ENCODE measurements at regions not wholly inside any gene's neighbourhood (a gene's known extent, or its start where the extent isn't known, plus 50 kb on each side); places are given as distances from the start of the nearest gene placed in this dataset.

DNA sequence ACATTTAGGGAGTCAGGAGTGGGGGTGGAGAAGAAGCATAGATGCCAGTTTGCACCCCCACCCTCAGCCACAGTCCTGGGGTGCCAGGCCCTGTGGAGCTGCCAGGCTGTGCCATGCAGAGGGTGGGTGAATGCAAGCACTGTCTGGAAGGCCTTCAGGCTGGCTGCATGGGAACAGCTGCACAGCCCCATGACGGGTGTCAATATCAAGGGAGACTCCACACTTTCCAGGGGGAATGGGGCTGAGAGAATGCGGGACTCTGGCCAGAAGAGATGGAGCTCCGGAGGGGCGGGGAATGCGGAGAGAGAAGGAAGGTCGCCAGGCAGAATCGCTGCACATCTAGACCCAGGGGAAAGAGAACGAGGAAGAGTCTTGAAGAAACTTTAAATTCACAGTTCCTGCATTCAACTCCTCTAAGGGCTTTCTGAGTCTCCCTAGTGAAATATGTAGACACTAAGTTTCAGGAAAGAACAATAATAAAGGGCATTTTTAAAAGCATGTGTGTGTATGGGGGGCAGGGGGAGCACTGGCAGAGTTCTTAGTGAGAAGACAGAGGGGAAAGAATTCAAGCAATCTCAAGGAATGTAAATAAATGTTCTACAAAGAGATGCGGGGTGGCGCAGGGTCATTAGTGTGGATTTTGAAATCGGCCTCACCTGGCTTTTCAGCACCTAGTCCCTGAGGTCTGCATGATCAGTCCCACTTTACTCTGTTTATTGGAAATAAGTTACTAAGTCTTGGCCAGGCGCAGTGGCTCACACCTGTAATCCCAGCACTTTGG lies 59.1 kb downstream of the BOD1 start:
- Mint-ChIP-seq H3K27me3 (peaks cover 4% of the 10 kb centered on the region), H3K9me3 (peaks cover 17% of the 10 kb centered on the region), H3K36me3 (peaks cover 2% of the 10 kb centered on the region), H3K4me1 (no peaks in the 10 kb centered on the region), H3K27ac (no peak overlapping the region), H3K4me3 (no peak overlapping the region)
- no peak for DNase-seq
- ATAC-seq (ENCODE audit: low read depth), result no peak
- POLR2A ChIA-PET, result no interaction called here

DNA sequence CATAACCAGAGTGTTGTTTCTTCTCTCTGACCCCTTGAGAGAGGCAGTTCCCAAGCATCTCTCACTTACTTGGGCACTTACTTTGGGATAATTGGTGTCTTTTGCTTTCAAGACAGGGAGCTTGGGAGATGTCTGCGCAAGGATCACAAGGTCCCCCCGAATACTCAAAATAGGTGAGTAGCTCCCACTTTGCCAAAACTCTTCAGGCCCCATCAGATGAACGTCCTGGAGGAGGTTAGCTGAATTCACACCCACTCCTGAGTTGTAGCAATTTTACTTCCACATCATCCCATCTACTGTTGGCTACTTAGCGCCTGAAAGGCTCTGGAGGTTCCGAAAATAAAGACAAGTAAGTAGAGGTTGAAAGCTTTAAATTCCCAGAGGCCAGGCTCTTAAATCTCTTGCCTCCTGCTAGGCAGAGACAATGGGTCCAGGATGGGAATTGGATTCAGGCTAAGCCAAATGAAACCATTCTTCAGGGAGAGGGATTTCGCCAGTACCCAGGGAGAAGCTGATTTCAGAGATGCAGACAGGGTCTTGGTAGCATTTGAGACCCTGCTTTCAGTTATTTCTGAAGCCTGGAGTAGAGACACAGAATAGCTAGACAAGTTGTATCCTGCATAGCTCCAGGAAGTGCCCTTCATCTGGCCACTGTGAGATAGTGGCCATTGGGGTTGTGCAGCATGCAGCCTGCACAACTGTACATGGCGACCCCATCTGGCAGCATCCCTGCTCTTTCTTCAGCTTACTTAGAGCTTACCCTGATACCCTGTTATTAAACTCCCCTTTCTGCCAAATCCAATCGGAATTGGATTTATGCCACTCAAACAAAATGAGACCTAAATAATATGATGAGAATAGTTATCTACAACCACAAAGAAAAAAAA lies 60.1 kb downstream of the BOD1 start:
- POLR2A ChIA-PET, result no interaction called here
- H3K27ac Mint-ChIP-seq, result no peak overlapping the region
- H3K36me3 Mint-ChIP-seq, result peaks cover 2% of the 10 kb centered on the region
- H3K27me3 Mint-ChIP-seq, result peaks cover 2% of the 10 kb centered on the region
- no peak for DNase-seq
- no peak overlapping the region for H3K4me3 Mint-ChIP-seq
- ATAC-seq (ENCODE audit: low read depth), result no peak
- no peaks in the 10 kb centered on the region for H3K4me1 Mint-ChIP-seq
- peaks cover 15% of the 10 kb centered on the region for H3K9me3 Mint-ChIP-seq

- POLR2A ChIA-PET, result no interaction called here
- H3K9me3 Mint-ChIP-seq, result peaks cover 9% of the 10 kb centered on the region
- no peak overlapping the region for H3K4me3 Mint-ChIP-seq
- no peaks in the 10 kb centered on the region for H3K4me1 Mint-ChIP-seq
- H3K27ac Mint-ChIP-seq, result no peak overlapping the region
- ATAC-seq (ENCODE audit: low read depth), result no peak
- H3K36me3 Mint-ChIP-seq, result peaks cover 2% of the 10 kb centered on the region
- peaks cover 2% of the 10 kb centered on the region for H3K27me3 Mint-ChIP-seq
- no peak for DNase-seq
Measured at GRCh38 chr5:173554989-173555705, 61.3 kb downstream of the BOD1 start.

GRCh38 chr5:173554038-173554955 lies 62.2 kb downstream of the BOD1 start:
- H3K36me3 Mint-ChIP-seq, result no peaks in the 10 kb centered on the region
- DNase-seq (no peak), ATAC-seq (ENCODE audit: low read depth) (no peak)
- H3K4me1 Mint-ChIP-seq, result no peaks in the 10 kb centered on the region
- no peak overlapping the region for H3K4me3 Mint-ChIP-seq
- H3K27ac Mint-ChIP-seq, result no peak overlapping the region
- H3K27me3 Mint-ChIP-seq, result peaks cover 2% of the 10 kb centered on the region
- peaks cover 3% of the 10 kb centered on the region for H3K9me3 Mint-ChIP-seq
- POLR2A ChIA-PET, result no interaction called here

- no peak for ATAC-seq (ENCODE audit: low read depth)
- no peak overlapping the region for H3K27ac Mint-ChIP-seq
- no peaks in the 10 kb centered on the region for H3K9me3 Mint-ChIP-seq
- no peaks in the 10 kb centered on the region for H3K36me3 Mint-ChIP-seq
- no peaks in the 10 kb centered on the region for H3K4me1 Mint-ChIP-seq
- no peak overlapping the region for H3K4me3 Mint-ChIP-seq
- no peak for DNase-seq
- peaks cover 2% of the 10 kb centered on the region for H3K27me3 Mint-ChIP-seq
- POLR2A ChIA-PET, result no interaction called here
Measured at GRCh38 chr5:173550641-173551040, 65.8 kb downstream of the BOD1 start.

DNA sequence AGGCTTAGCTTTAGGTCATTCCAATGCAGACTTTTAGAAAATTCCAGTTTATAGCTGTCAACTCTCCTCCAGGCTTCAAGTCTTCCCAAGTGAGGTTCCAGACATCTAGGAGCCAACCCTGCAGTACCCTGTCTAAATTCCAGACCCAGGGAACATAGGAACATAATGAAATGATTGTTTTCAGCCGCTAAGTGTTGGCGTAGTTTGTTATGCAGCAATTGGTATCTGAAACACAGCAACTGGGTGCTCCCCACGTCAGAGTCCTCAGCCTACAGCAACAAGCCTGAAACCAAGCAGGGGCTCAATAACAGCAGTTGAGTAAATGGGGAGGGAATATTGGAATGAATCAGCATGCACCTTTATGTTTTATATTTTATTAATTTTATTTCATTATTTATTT lies 66.8 kb downstream of the BOD1 start:
- Mint-ChIP-seq H3K9me3 (no peaks in the 10 kb centered on the region), H3K4me3 (no peak overlapping the region), H3K36me3 (no peaks in the 10 kb centered on the region), H3K27me3 (peaks cover 2% of the 10 kb centered on the region), H3K27ac (no peak overlapping the region), H3K4me1 (no peaks in the 10 kb centered on the region)
- POLR2A ChIA-PET, result no interaction called here
- no peak for ATAC-seq (ENCODE audit: low read depth)
- DNase-seq, result no peak

- DNase-seq (no peak), ATAC-seq (ENCODE audit: low read depth) (no peak)
- no peaks in the 10 kb centered on the region for H3K4me1 Mint-ChIP-seq
- POLR2A ChIA-PET, result no interaction called here
- no peaks in the 10 kb centered on the region for H3K36me3 Mint-ChIP-seq
- H3K27ac Mint-ChIP-seq, result no peak overlapping the region
- no peaks in the 10 kb centered on the region for H3K9me3 Mint-ChIP-seq
- peaks cover 2% of the 10 kb centered on the region for H3K27me3 Mint-ChIP-seq
- no peak overlapping the region for H3K4me3 Mint-ChIP-seq
Measured at GRCh38 chr5:173547579-173547978, 68.9 kb downstream of the BOD1 start.

DNA sequence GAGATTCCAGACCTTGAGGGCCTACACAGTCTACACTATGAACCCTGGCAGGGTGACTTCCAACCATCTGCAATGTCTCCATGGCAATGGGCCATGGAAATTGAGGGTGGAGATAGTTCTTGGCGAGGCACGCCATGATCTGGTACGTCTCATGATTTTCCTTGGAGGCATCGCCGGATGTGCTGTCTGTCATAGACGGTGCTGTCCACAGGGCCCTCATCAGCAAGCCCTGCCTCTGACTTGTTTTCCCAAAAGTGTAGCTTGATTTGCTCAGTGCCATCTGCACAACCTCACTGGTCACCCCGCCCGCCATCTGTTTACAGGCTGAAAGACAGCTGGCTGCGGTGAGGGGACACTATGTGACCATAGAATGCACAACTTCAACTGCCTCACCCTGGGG lies 73.5 kb downstream of the BOD1 start:
- no peak for DNase-seq
- Mint-ChIP-seq H3K9me3 (no peaks in the 10 kb centered on the region), H3K27me3 (no peaks in the 10 kb centered on the region), H3K4me3 (no peak overlapping the region), H3K4me1 (no peaks in the 10 kb centered on the region), H3K36me3 (no peaks in the 10 kb centered on the region), H3K27ac (no peak overlapping the region)
- no peak for ATAC-seq (ENCODE audit: low read depth)
- POLR2A ChIA-PET, result no interaction called here

GRCh38 chr5:173542159-173542558 lies 74.3 kb downstream of the BOD1 start:
- Mint-ChIP-seq H3K36me3 (no peaks in the 10 kb centered on the region), H3K4me1 (no peaks in the 10 kb centered on the region), H3K4me3 (no peak overlapping the region), H3K27ac (no peak overlapping the region), H3K9me3 (no peaks in the 10 kb centered on the region), H3K27me3 (peaks cover 1% of the 10 kb centered on the region)
- DNase-seq (no peak), ATAC-seq (ENCODE audit: low read depth) (no peak)
- POLR2A ChIA-PET, result no interaction called here

DNA sequence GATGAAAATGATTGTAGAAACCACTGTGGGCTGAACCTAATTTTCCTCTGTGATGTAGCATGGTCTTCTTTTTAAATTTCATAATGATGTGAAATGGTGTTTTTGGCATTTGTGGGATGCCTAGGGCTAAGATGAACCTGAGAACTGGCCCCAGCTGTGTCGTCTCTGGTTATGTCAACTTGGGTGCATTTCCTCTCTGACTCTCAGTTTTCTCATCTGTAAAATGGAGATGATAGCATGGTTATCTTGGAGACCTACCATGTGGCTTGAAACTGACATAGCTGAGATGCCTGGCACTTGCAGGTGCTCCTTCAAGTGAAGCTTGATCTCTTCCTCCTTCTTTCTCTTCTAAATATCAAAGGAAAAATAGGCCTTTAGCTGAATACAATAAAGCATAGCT lies 77.8 kb downstream of the BOD1 start:
- DNase-seq (no peak), ATAC-seq (ENCODE audit: low read depth) (no peak)
- Mint-ChIP-seq H3K4me1 (no peaks in the 10 kb centered on the region), H3K27ac (no peak overlapping the region), H3K9me3 (no peaks in the 10 kb centered on the region), H3K27me3 (peaks cover 3% of the 10 kb centered on the region), H3K4me3 (no peak overlapping the region), H3K36me3 (no peaks in the 10 kb centered on the region)
- POLR2A ChIA-PET, result no interaction called here

DNA sequence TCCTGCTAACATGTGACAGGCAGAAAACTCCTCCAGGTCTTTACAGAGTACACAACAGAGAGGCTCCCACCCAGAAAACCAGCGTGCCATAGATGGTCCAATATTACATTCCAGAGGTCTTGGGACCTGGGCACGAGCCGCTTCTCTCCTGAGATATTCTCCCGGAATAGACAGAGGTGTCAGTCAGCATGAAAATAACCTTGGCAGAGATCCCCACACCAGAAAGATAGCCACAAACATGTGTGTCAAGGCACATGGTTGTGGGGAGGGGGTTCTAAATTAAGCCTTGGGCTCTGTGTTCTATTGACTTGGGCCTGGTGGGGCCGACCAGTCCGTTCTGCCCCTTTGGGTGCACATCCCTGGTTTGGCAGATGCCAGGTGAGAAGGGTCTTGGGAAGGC lies 78.4 kb downstream of the BOD1 start:
- ATAC-seq (ENCODE audit: low read depth), result no peak
- peaks cover 3% of the 10 kb centered on the region for H3K27me3 Mint-ChIP-seq
- no peaks in the 10 kb centered on the region for H3K36me3 Mint-ChIP-seq
- no peaks in the 10 kb centered on the region for H3K9me3 Mint-ChIP-seq
- POLR2A ChIA-PET, result interaction anchor here (0.6 kb wide), 1 partner anchor 576 kb away, joined by 3 read pairs; no protein-coding TSS in a partner anchor
- DNase-seq, result no peak
- H3K27ac Mint-ChIP-seq, result no peak overlapping the region
- no peaks in the 10 kb centered on the region for H3K4me1 Mint-ChIP-seq
- no peak overlapping the region for H3K4me3 Mint-ChIP-seq

- no peak overlapping the region for H3K27ac Mint-ChIP-seq
- DNase-seq, result no peak
- POLR2A ChIA-PET, result interaction anchor here (0.6 kb wide), 1 partner anchor 575 kb away, joined by 3 read pairs; no protein-coding TSS in a partner anchor
- H3K36me3 Mint-ChIP-seq, result no peaks in the 10 kb centered on the region
- H3K27me3 Mint-ChIP-seq, result peaks cover 3% of the 10 kb centered on the region
- no peak for ATAC-seq (ENCODE audit: low read depth)
- H3K9me3 Mint-ChIP-seq, result no peaks in the 10 kb centered on the region
- no peak overlapping the region for H3K4me3 Mint-ChIP-seq
- no peaks in the 10 kb centered on the region for H3K4me1 Mint-ChIP-seq
Measured at GRCh38 chr5:173537228-173537627, 79.2 kb downstream of the BOD1 start.
